DND-41 (cell line): ENCODE measurements at regions not wholly inside any gene's neighbourhood (a gene's known extent, or its start where the extent isn't known, plus 50 kb on each side); places are given as distances from the start of the nearest gene placed in this dataset.

Experiments
- ATAC-seq: fragments of 200-7000 bp; cut with Tn5 transposase; 3 replicates; pipeline ENCODE4 v1.9.1; 2021; ENCODE audit warnings: low read depth; ENCODE audit not compliant: insufficient read depth
- DNase-seq: peaks from one replicate; pipeline ENCODE4 v3.0.0-alpha.2; 2020
- H2AFZ ChIP-seq: 2 replicates; pipeline ENCODE4 v1.6.0; 2012; ENCODE audit warnings: low read depth, low read length
- H3K27ac ChIP-seq: 2 replicates; pipeline ENCODE4 v1.5.1; 2012; ENCODE audit warnings: low read length, inconsistent platforms
- H3K27me3 ChIP-seq: fragments of 200-600 bp; sonication (generic); 2 replicates; pipeline ENCODE4 v1.6.0; 2012; ENCODE audit warnings: low read length, mild to moderate bottlenecking, inconsistent platforms; ENCODE audit not compliant: insufficient read depth, poor library complexity
- H3K36me3 ChIP-seq: 2 replicates; pipeline ENCODE4 v1.5.1; 2012; ENCODE audit warnings: low read length, inconsistent platforms; ENCODE audit not compliant: insufficient read depth
- H3K4me1 ChIP-seq: 2 replicates; pipeline ENCODE4 v1.5.1; 2012; ENCODE audit warnings: mild to moderate bottlenecking, low read length; ENCODE audit not compliant: insufficient read depth
- H3K4me2 ChIP-seq: 2 replicates; pipeline ENCODE4 v1.6.0; 2012; ENCODE audit warnings: mild to moderate bottlenecking, moderate library complexity, low read length, inconsistent platforms; ENCODE audit not compliant: insufficient read depth
- H3K4me3 ChIP-seq, 2 experiments: fragments of 200-600 bp in 1 of 2; shearing (Covaris generic) in 1 of 2; 2 replicates each; pipeline ENCODE4 v1.5.1; 2012 to 2016; ENCODE audit warnings: inconsistent platforms in 2 of 2, low read length in 2 of 2, mild to moderate bottlenecking in 2 of 2, low read depth in 1 of 2, moderate library complexity in 1 of 2
- H3K79me2 ChIP-seq: 2 replicates; pipeline ENCODE4 v1.6.0; 2012; ENCODE audit warnings: low read length, inconsistent platforms; ENCODE audit not compliant: insufficient read depth
- H3K9ac ChIP-seq: 2 replicates; pipeline ENCODE4 v1.6.0; 2012; ENCODE audit warnings: low read depth, mild to moderate bottlenecking, inconsistent platforms, low read length, moderate library complexity
- H3K9me3 ChIP-seq: 2 replicates; pipeline ENCODE4 v1.5.1; 2012; ENCODE audit warnings: low read length, moderate library complexity, mild to moderate bottlenecking, inconsistent platforms; ENCODE audit not compliant: insufficient read depth, severe bottlenecking
- H4K20me1 ChIP-seq: 2 replicates; pipeline ENCODE4 v1.6.0; 2012; ENCODE audit warnings: low read length; ENCODE audit not compliant: insufficient read depth
- CTCF ChIP-seq: IDR thresholded peaks from 2 replicates; pipeline ENCODE4 v1.5.1; 2012; ENCODE audit warnings: borderline replicate concordance, low read length, moderate library complexity, mild to moderate bottlenecking; ENCODE audit not compliant: poor library complexity, severe bottlenecking; ENCODE audit errors: extremely low read depth
- EZH2 ChIP-seq: IDR thresholded peaks from 3 replicates; pipeline ENCODE4 v1.6.1; 2012; ENCODE audit warnings: borderline replicate concordance, low read depth, mild to moderate bottlenecking, moderate library complexity, low read length, inconsistent platforms; ENCODE audit not compliant: severe bottlenecking

DNA sequence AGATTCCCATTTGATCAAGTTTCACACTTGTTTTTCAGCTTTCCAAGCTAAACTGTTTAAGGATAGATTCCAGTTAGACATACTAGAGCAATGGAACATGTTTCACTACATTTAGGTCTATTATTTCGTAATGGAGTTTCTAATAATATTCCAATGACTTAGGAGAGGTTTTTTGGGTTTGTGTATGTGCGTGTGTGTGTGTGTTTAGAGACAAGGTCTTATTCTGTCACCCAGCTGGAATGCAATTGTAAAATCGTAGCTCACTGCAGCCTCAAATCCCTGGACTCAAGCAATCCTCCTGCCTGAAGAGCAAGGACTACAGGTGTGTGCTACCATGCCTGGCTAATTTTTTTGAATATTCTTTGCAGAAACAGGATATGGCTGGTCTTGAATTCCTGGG lies 426.3 kb downstream of the ZFHX3 start:
- H3K9me3 ChIP-seq = no peaks in the 10 kb centered on the region
- no peak overlapping the region for H3K27ac ChIP-seq
- no peak overlapping the region for H3K9ac ChIP-seq
- H4K20me1 ChIP-seq = no peaks in the 10 kb centered on the region
- H2AFZ ChIP-seq = no peak overlapping the region
- H3K4me1 ChIP-seq = no peaks in the 10 kb centered on the region
- ATAC-seq (no peak), DNase-seq (no peak)
- no peak overlapping the region for H3K4me3 ChIP-seq
- H3K27me3 ChIP-seq = no peaks in the 10 kb centered on the region
- TF ChIP-seq EZH2 (no peak), CTCF (no peak)
- peaks cover 4% of the 10 kb centered on the region; the same call in 1 of the 2 replicates for H3K36me3 ChIP-seq
- peaks cover 8% of the 10 kb centered on the region; the same call in 1 of the 2 replicates for H3K79me2 ChIP-seq
- H3K4me2 ChIP-seq = no peak overlapping the region

GRCh38 chr16:72620853-72621252 lies 427.1 kb downstream of the ZFHX3 start:
- Histone ChIP-seq H3K9ac (no peak overlapping the region), H3K27me3 (no peaks in the 10 kb centered on the region), H2AFZ (no peak overlapping the region), H3K9me3 (no peaks in the 10 kb centered on the region), H3K4me3 (no peak overlapping the region), H3K27ac (no peak overlapping the region), H3K79me2 (peaks cover 8% of the 10 kb centered on the region; the same call in 1 of the 2 replicates), H4K20me1 (no peaks in the 10 kb centered on the region), H3K4me1 (no peaks in the 10 kb centered on the region), H3K36me3 (peaks cover 4% of the 10 kb centered on the region; the same call in 1 of the 2 replicates), H3K4me2 (no peak overlapping the region)
- ATAC-seq = no peak
- no peak for DNase-seq
- TF ChIP-seq CTCF = no peak
- no peak for TF ChIP-seq EZH2

DNA sequence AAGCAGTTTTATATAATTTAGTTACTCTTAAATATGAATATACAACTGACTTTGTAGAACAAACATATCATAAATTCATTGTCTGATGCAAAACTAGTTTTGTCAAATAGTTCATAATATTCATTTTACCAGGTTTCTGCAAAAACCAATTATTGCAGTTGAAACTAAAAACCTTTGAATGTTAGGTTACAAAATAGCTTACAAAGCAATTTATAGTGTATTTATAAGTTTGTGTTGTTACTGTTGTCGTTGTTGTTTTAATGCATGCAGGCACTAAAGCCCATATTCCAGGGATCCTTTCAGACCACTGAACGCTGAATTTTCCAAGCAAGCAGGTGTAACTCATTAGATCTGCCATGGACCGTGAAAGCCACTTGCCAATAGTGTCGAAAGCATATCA lies 427.6 kb downstream of the ZFHX3 start:
- Histone ChIP-seq H3K36me3 (peaks cover 4% of the 10 kb centered on the region; the same call in 1 of the 2 replicates), H3K4me1 (no peaks in the 10 kb centered on the region), H3K27ac (no peak overlapping the region), H4K20me1 (no peaks in the 10 kb centered on the region), H3K4me3 (no peak overlapping the region), H3K9ac (no peak overlapping the region), H3K9me3 (no peaks in the 10 kb centered on the region), H3K4me2 (no peak overlapping the region), H3K79me2 (0 out of 2 replicates have a peak, but pooled peaks cover 5% of the 10 kb centered on the region), H3K27me3 (no peaks in the 10 kb centered on the region), H2AFZ (no peak overlapping the region)
- no peak for TF ChIP-seq CTCF
- TF ChIP-seq EZH2 = no peak
- no peak for DNase-seq
- no peak for ATAC-seq

DNA sequence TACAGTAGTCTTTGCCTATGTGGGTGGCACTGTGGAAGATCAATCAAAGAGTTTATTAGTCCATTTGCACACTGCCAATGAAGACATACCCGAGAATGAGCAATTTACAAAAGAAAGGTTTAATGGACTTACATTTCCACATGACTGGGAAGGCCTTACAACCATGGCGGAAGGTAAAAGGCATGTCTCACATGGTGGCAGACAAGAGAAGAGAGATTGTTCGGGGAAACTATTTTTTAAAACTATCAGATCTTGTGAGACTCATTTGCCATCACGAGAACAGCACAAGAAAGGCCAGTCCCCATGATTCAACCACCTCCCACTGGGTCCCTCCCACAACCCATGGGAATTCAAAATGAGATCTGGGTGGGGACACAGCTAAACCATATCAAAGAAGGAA lies 432.1 kb downstream of the ZFHX3 start:
- Histone ChIP-seq H3K27me3 (no peaks in the 10 kb centered on the region), H2AFZ (no peak overlapping the region), H3K4me3 (no peak overlapping the region), H3K36me3 (peaks cover 4% of the 10 kb centered on the region; the same call in 1 of the 2 replicates), H3K9me3 (no peaks in the 10 kb centered on the region), H3K79me2 (no peaks in the 10 kb centered on the region), H3K27ac (no peak overlapping the region), H4K20me1 (no peaks in the 10 kb centered on the region), H3K4me1 (no peaks in the 10 kb centered on the region), H3K9ac (no peak overlapping the region), H3K4me2 (no peak overlapping the region)
- ATAC-seq (no peak), DNase-seq (no peak)
- TF ChIP-seq EZH2 (no peak), CTCF (no peak)
